Right ventricle myocardium inferior (tissue), 1 donor: ENCODE measurements at regions not wholly inside any gene's neighbourhood (a gene's known extent, or its start where the extent isn't known, plus 50 kb on each side); places are given as distances from the start of the nearest gene placed in this dataset.
A peak's percentile ranks its signal among the peaks of the same experiment; 100 is the strongest.
"Not testable (repeated sequence)": the region's sequence is repeated elsewhere in the genome, so short reads cannot be mapped to it uniquely, and the experiment has no call there.

Experiments used
- ATAC-seq: fragments of 200-7000 bp; cut with Tn5 transposase; one replicate; pipeline ENCODE4 v1.9.1; 2020; ENCODE audit warnings: mild to moderate bottlenecking, moderate library complexity
- DNase-seq: peaks from one replicate; pipeline ENCODE4 v3.0.0; 2021; ENCODE audit errors: missing footprints
- intact Hi-C: fragments of 100-400 bp; cut with DNase I; formaldehyde crosslinking; loops from one replicate; pipeline ENCODE4 v1.11.0; 2022
- donor health status: DM: no; HTN: yes; CAD: no; lungs with severe emphysema.

- intact Hi-C loops, DNase-seq, ATAC-seq: not testable (repeated sequence)
Observed at GRCh38 chr6:81585686-81586085, 166.8 kb downstream of the TENT5A start.

- ATAC-seq, intact Hi-C loops, DNase-seq: not testable (repeated sequence)
Observed at GRCh38 chr6:81584156-81584555, 168.3 kb downstream of the TENT5A start.

DNA sequence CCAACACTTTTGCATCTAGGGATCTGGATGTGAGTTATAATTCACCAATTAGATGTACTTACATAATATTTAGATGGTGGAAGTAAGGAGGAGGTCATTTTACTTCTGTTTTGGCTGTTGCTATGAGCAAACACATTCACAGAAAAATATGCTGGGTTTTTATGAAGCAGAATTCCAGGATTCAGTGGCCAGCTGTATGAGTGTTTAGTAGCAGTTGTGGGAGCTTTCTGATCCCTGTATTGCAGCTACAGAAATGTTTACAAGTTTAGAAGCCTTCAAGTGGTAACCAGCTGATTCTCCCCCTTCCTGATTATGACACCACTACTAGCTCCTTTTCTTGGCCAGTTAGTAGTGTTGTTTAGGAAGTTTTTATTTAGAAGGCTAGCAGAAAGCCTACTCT is 177.0 kb downstream of the TENT5A start:
- intact Hi-C loops: no loop called here

DNA sequence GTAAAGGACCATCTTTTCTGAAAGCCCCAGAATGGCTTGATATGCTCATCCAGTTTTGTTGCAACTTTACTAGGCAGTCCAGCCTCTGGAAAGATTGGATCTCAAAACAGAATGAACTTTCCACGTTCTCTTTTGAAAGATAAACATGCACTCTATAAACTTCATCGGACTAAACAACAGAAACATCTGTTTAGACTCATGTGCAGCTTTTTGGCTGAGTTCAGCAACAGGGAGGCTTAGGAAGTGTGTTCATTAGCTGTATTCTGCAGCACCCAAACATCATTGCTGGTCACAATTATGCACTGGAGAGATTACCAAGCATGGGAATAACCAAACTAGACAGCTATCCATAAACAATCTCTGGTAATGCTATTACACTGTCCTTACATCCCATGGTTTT is 180.5 kb downstream of the TENT5A start:
- peak; percentile 69 for ATAC-seq
- intact Hi-C loops: no loop called here

More for the DNA sequence above, 177.0 kb downstream of the TENT5A start:
- no peak for DNase-seq
- no peak for ATAC-seq

DNA sequence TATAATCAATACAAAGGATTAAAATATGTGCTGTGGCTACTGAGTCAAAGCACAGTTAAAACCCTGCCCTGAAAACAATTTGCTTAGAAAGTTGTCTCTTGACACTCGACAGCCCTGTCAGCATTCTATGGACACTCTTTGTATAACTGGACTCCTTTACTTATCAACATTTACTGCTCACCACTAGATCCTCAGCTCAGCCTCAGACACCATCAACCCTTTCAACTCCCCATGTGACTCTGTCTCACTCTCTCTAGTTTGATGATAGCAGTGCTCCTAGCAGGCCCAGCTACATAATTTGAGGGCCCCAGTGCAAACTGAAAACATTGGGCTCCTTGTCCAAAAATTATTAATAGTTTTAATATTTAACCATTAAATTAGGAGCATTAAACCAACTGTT is 181.8 kb downstream of the TENT5A start:
- peak; percentile 79 for ATAC-seq
- intact Hi-C loops: no loop called here

More for the DNA sequence above, 180.5 kb downstream of the TENT5A start:
- no peak for DNase-seq

DNA sequence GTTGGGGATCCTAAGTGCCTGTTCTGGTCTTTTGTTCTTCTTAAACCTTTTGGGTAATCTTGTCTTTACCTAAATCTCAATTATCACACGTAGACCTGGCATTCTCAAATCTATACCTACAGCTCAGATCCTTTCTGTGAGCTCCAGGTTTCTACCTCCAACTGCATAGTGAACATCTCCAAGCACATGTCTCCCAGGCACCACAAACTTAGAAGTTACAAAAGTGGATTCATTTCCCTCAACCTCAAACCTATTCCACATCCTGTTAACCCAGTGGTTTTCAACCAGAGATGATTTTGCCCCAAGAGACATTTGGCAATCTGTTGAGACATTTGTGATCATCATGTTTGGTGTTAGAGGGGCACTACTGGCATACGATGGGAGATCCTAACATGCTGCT is 183.5 kb downstream of the TENT5A start:
- intact Hi-C loops: no loop called here
- DNase-seq (no peak), ATAC-seq (no peak)

More for the DNA sequence above, 181.8 kb downstream of the TENT5A start:
- no peak for DNase-seq

GRCh38 chr6:81565071-81565470 is 187.4 kb downstream of the TENT5A start:
- ATAC-seq: no peak
- intact Hi-C loops: no loop called here
- no peak for DNase-seq

DNA sequence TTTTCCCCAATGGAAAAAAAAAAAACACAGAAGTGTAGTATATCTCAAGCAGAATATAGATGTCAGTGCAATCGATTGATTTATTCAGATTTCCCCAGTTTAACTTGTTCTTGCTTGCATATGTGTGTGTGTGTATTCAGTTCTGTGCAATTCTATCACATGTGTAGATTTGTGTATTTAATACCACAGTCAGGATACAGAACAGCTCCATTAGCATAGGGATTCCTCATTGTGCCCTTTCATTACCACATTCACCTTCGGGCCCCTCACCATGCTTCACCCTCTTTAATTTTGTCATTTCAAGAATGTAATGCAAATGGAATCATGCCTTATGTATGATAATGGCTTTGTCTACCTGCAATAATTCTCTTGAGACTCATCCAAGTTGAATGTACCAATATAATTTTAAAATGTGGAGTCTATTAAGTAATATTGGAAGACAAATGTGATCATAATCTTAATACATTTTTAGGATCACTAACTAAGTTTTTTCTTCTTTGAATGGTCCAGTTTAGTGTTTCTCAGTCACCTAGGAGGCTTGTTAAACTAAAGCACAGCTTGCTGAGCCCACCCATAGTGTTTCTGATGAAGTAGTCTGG is 187.9 kb downstream of the TENT5A start:
- DNase-seq (no peak), ATAC-seq (no peak)
- intact Hi-C loops: no loop called here

DNA sequence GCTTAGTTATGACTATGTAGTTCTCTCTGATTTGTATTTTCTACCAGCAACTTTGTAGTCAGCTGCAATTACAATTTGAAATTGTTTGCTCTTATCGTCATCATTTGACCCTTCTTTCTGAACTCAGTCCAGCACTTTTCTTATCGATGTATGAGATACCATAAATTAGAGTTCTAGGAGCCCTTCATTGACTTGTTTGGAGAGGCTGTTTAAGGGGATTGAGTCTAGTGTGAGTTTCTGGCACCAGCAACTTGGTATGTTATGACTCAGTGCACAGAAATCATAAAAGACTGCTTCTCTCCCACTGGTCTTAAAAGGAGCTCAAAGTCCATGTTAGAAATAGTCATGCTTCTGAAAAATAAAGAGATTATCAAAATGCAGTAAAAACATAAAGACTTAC is 190.3 kb downstream of the TENT5A start:
- ATAC-seq (peak; percentile 46), DNase-seq (no peak)
- intact Hi-C loops: no loop called here

DNA sequence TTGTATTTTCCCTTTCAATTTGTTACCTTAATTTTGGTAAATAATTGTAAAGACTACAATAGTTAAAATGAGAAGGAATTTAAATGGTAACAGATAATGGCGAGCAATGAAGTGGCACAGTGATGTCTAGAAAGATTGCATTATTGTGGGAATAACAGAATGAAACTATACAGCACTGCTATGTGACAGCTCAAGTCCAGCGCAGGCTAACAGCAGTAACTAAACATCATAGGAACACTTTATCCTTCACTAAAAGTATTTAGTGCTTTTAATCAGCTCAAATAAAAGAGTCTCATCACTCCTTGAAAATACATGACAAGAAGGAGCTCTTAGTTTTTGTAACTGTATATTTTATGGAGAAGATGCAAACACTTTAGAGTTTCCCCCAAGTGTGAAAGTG is 190.8 kb downstream of the TENT5A start:
- ATAC-seq (no peak), DNase-seq (no peak)
- intact Hi-C loops: no loop called here

DNA sequence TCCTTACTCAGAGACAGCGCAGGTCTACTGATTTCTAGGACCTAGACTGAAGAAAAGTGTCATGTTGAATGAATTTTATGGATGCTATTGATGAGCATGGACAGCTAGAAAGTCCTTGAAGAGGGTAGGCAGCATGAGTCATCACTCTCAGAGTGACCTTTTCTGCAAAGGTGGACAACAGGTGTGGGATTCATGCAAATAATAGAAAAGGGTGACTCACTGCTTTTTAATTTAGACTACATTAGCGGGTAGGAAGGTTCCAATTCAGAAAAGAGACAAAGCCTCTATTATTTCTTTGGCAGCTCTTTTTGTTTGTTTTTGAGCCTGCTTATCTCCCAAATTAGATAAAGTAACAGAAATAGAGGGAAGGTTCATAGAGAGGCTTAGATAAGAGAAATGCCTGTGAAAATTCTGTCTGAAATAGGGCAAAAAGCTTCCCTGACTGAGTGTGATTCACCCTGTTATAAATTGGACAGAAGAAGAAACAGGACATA is 191.4 kb downstream of the TENT5A start:
- ATAC-seq: no peak
- DNase-seq: no peak
- intact Hi-C loops: no loop called here

DNA sequence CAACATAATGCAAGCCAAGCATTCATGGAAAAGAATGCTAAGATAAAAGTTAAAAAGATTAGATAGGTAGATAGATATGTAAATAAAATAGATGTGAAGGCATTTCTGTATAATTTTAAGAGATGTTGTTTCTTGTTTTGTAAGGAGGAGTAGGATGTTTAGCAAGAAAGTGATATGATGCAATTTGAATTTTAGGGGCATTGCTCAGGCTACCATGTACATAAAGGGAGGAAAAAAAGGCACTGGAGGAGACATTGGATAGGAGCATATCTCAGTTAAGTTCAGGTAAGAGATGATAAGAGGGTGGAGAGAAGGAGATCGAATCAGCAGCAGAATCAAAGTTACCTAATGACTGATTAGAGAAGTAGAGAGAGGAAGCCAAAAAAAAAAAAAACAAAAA is 194.7 kb downstream of the TENT5A start:
- DNase-seq (no peak), ATAC-seq (no peak)
- intact Hi-C loops: no loop called here

GRCh38 chr6:81556551-81556950 is 195.9 kb downstream of the TENT5A start:
- no peak for ATAC-seq
- intact Hi-C loops: no loop called here
- DNase-seq: no peak

- no peak for ATAC-seq
- no peak for DNase-seq
- intact Hi-C loops: no loop called here
Observed at GRCh38 chr6:81553216-81553615, 199.3 kb downstream of the TENT5A start.

- no peak for DNase-seq
- ATAC-seq: no peak
- intact Hi-C loops: no loop called here
Observed at GRCh38 chr6:81552644-81553043, 199.8 kb downstream of the TENT5A start.

- DNase-seq (no peak), ATAC-seq (no peak)
- intact Hi-C loops: no loop called here
Observed at GRCh38 chr6:81547149-81547548, 205.3 kb downstream of the TENT5A start.

GRCh38 chr6:81534934-81535465 is 217.5 kb downstream of the TENT5A start:
- ATAC-seq: no peak
- no peak for DNase-seq
- intact Hi-C loops: no loop called here

GRCh38 chr6:81531869-81532561 is 220.5 kb downstream of the TENT5A start:
- no peak for ATAC-seq
- intact Hi-C loops: no loop called here
- DNase-seq: no peak

DNA sequence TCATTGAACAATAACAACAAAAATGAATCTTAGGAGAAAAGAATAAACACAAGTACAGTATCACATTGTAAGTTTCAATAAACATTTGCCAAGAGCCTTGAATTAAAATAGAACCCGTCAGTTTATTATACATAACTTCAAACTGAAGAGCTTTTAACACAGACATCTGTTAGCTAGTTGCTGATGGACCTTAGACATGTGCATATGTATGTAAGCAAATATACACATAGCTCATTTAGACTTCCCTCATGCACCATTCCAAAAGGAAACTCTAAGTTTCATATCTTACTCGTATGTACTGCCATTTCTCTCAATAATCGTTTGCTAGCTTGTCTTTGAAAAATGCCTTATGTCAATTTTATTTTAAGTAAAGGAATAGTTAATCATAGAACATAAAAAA is 235.0 kb downstream of the TENT5A start:
- ATAC-seq (no peak), DNase-seq (no peak)
- intact Hi-C loops: no loop called here
